ENCODE measurements at regions not wholly inside any gene's neighbourhood (a gene's known extent, or its start where the extent isn't known, plus 50 kb on each side); places are given as distances from the start of the nearest gene placed in this dataset.
A peak's percentile ranks its signal among the peaks of the same experiment; 100 is the strongest.
"Not testable (repeated sequence)": the region's sequence is repeated elsewhere in the genome, so short reads cannot be mapped to it uniquely, and the experiment has no call there.

- no peak for TF ChIP-seq CTCF (IDR thresholded peaks at IDR 0.05; ENCODE audit: control insufficient read depth, extremely low read depth, insufficient read depth)
- DNase-seq (ENCODE audit: low read depth): no peak
- no peak overlapping the region for H3K4me3 ChIP-seq (ENCODE audit: low read depth, low read length)
These were observed 139.4 kb downstream of the SKIDA1 start for GRCh38 chr10:21385996-21386585.

GRCh38 chr10:21385536-21385935 is 139.9 kb downstream of the SKIDA1 start:
- no peak for DNase-seq (ENCODE audit: low read depth)

GRCh38 chr10:21379143-21379542 is 146.3 kb downstream of the SKIDA1 start:
- no peak overlapping the region for H3K4me3 ChIP-seq (ENCODE audit: low read depth, low read length)
- TF ChIP-seq CTCF (IDR thresholded peaks at IDR 0.05; ENCODE audit: control insufficient read depth, extremely low read depth, insufficient read depth): no peak
- no peak for DNase-seq (ENCODE audit: low read depth)

More at GRCh38 chr10:21385536-21385935, 139.9 kb downstream of the SKIDA1 start:
- H3K4me3 ChIP-seq (ENCODE audit: low read depth, low read length): no peak overlapping the region
- no peak for TF ChIP-seq CTCF (IDR thresholded peaks at IDR 0.05; ENCODE audit: control insufficient read depth, extremely low read depth, insufficient read depth)

GRCh38 chr10:21375274-21375673 is 150.2 kb downstream of the SKIDA1 start:
- H3K4me3 ChIP-seq (ENCODE audit: low read depth, low read length); DNase-seq (ENCODE audit: low read depth): not testable (repeated sequence)

GRCh38 chr10:21373881-21374280 is 151.6 kb downstream of the SKIDA1 start:
- H3K4me3 ChIP-seq (ENCODE audit: low read depth, low read length): not testable (repeated sequence)

GRCh38 chr10:21372651-21373410 is 152.7 kb downstream of the SKIDA1 start:
- no peak overlapping the region for H3K4me3 ChIP-seq (ENCODE audit: low read depth, low read length)
- DNase-seq (ENCODE audit: low read depth): peak; percentile 17
- no peak for TF ChIP-seq CTCF (IDR thresholded peaks at IDR 0.05; ENCODE audit: control insufficient read depth, extremely low read depth, insufficient read depth)

More at GRCh38 chr10:21373881-21374280, 151.6 kb downstream of the SKIDA1 start:
- not testable (repeated sequence) for DNase-seq (ENCODE audit: low read depth)

GRCh38 chr10:21369697-21370096 is 155.8 kb downstream of the SKIDA1 start:
- no peak for TF ChIP-seq CTCF (IDR thresholded peaks at IDR 0.05; ENCODE audit: control insufficient read depth, extremely low read depth, insufficient read depth)
- no peak overlapping the region for H3K4me3 ChIP-seq (ENCODE audit: low read depth, low read length)
- DNase-seq (ENCODE audit: low read depth): no peak
